LNCAP (cell line): ENCODE measurements at regions not wholly inside any gene's neighbourhood (a gene's known extent, or its start where the extent isn't known, plus 50 kb on each side); places are given as distances from the start of the nearest gene placed in this dataset.

Experiments
- CTCF ChIP-seq: fragments of 450-650 bp; IDR thresholded peaks from 2 replicates; pipeline ENCODE4 v1.5.1; 2017; ENCODE audit warnings: mild to moderate bottlenecking

- TF ChIP-seq CTCF: no peak
Observed at GRCh38 chr9:115673599-115673998, 480.0 kb upstream of the PAPPA start.

GRCh38 chr9:115674091-115674490, 479.5 kb upstream of the PAPPA start:
- TF ChIP-seq CTCF: no peak

GRCh38 chr9:115675834-115676233, 477.8 kb upstream of the PAPPA start:
- no peak for TF ChIP-seq CTCF

- no peak for TF ChIP-seq CTCF
Observed at GRCh38 chr9:115680231-115680630, 473.4 kb upstream of the PAPPA start.

- TF ChIP-seq CTCF: no peak
Observed at GRCh38 chr9:115681585-115681984, 472.0 kb upstream of the PAPPA start.

GRCh38 chr9:115686069-115686468, 467.5 kb upstream of the PAPPA start:
- TF ChIP-seq CTCF: no peak

GRCh38 chr9:115687356-115687755, 466.2 kb upstream of the PAPPA start:
- no peak for TF ChIP-seq CTCF

GRCh38 chr9:115689331-115689730, 464.3 kb upstream of the PAPPA start:
- TF ChIP-seq CTCF: no peak
